HL-60 (cell line): ENCODE measurements at regions not wholly inside any gene's neighbourhood (a gene's known extent, or its start where the extent isn't known, plus 50 kb on each side); places are given as distances from the start of the nearest gene placed in this dataset.
"Not testable (repeated sequence)": the region's sequence is repeated elsewhere in the genome, so short reads cannot be mapped to it uniquely, and the experiment has no call there.

ENCODE experiments used
- DNase-seq, 2 experiments: peaks; one replicate each; pipeline ENCODE4 v3.0.0-alpha.2; 2010 to 2020; ENCODE audit warnings: low read depth in 1 of 2, low spot score in 1 of 2
- H3K27ac ChIP-seq: fragments of 250-450 bp; sonication (Bioruptor Pico); replicated peaks from 2 replicates; pipeline ENCODE4 v1.5.1; 2020; ENCODE audit warnings: mild to moderate bottlenecking, moderate library complexity
- H3K27me3 ChIP-seq: fragments of 250-450 bp; sonication (Bioruptor Pico); 2 replicates; pipeline ENCODE4 v1.5.1; 2021; ENCODE audit warnings: mild to moderate bottlenecking, moderate library complexity; ENCODE audit not compliant: insufficient read depth, poor library complexity, severe bottlenecking
- H3K4me3 ChIP-seq: replicated peaks from 2 replicates; pipeline ENCODE4 v1.5.1; 2011; ENCODE audit warnings: mild to moderate bottlenecking, control low read depth, low read length; ENCODE audit not compliant: insufficient read depth
- CTCF ChIP-seq: IDR thresholded peaks from one replicate; pipeline ENCODE4 v1.5.1; 2011; ENCODE audit warnings: low read length, control low read depth, inconsistent platforms; ENCODE audit not compliant: insufficient read depth
- GABPA ChIP-seq: IDR thresholded peaks from 2 replicates; pipeline ENCODE4 v1.6.1; 2012; ENCODE audit warnings: low read depth
- POLR2AphosphoS5 ChIP-seq: IDR thresholded peaks from 2 replicates; pipeline ENCODE4 v1.6.1; 2012; ENCODE audit warnings: low read depth
- REST ChIP-seq: IDR thresholded peaks from 2 replicates; pipeline ENCODE4 v1.6.1; 2012; ENCODE audit warnings: low read depth; ENCODE audit not compliant: insufficient replicate concordance
- SPI1 ChIP-seq: IDR thresholded peaks from 2 replicates; pipeline ENCODE4 v1.6.1; 2012; ENCODE audit warnings: low read depth, mild to moderate bottlenecking, borderline replicate concordance

- no peak for DNase-seq
- no peak for TF ChIP-seq POLR2AphosphoS5
- no peak for TF ChIP-seq CTCF
- no peak for TF ChIP-seq REST
- Histone ChIP-seq H3K4me3 (no peak overlapping the region), H3K27me3 (no peaks in the 10 kb centered on the region), H3K27ac (no peak overlapping the region)
These were observed 91.1 kb upstream of the EOMES start for GRCh38 chr3:27813255-27813654.

- not testable (repeated sequence) for H3K4me3 ChIP-seq, H3K27me3 ChIP-seq, H3K27ac ChIP-seq, DNase-seq
These were observed 99.5 kb upstream of the EOMES start for GRCh38 chr3:27821609-27822008.

GRCh38 chr3:27824312-27825200 is 102.4 kb upstream of the EOMES start:
- TF ChIP-seq CTCF: no peak
- no peak for TF ChIP-seq POLR2AphosphoS5
- TF ChIP-seq SPI1: no peak
- TF ChIP-seq REST: no peak
- no peak for TF ChIP-seq GABPA
- Histone ChIP-seq H3K27ac (no peak overlapping the region), H3K27me3 (no peaks in the 10 kb centered on the region), H3K4me3 (no peak overlapping the region)
- DNase-seq: no peak

- H3K27ac ChIP-seq: no peak overlapping the region
- H3K4me3 ChIP-seq: no peak overlapping the region
- no peaks in the 10 kb centered on the region for H3K27me3 ChIP-seq
- no peak for DNase-seq
- TF ChIP-seq REST (no peak), POLR2AphosphoS5 (no peak), SPI1 (no peak), GABPA (no peak), CTCF (no peak)
These were observed 104.3 kb upstream of the EOMES start for GRCh38 chr3:27826448-27826847.
